Adrenal gland (tissue), 9 donors: ENCODE measurements at regions not wholly inside any gene's neighbourhood (a gene's known extent, or its start where the extent isn't known, plus 50 kb on each side); places are given as distances from the start of the nearest gene placed in this dataset.

Experiments used
- DNase-seq, 7 donors: peaks; one replicate each; pipeline ENCODE4 v3.0.0-alpha.2; 2019 to 2020
- H3K27ac ChIP-seq, 5 donors: fragments of 200-600 bp; sonication (generic) in 4 of 5; 1 replicate in 3 of 5; 2 replicates in 2 of 5; pipeline versions ENCODE4 v1.5.1 to v1.8.0; 2016 to 2020; ENCODE audit warnings: mild to moderate bottlenecking in 1 of 5
- H3K27me3 ChIP-seq: fragments of 200-600 bp; 2 replicates; pipeline ENCODE4 v1.8.0; 2021
- H3K36me3 ChIP-seq, 2 donors: fragments of 200-600 bp; replicated peaks in 1 of 2; 1 replicate in 1 of 2; 2 replicates in 1 of 2; pipeline versions ENCODE4 v1.5.1 to v1.8.0; 2018 to 2022
- H3K4me1 ChIP-seq, 2 donors: fragments of 200-600 bp; replicated peaks in 1 of 2; 1 replicate in 1 of 2; 2 replicates in 1 of 2; pipeline versions ENCODE4 v1.5.1 to v1.8.0; 2018 to 2021
- H3K4me3 ChIP-seq, 4 donors: fragments of 200-600 bp; sonication (generic) in 3 of 4; one replicate each; pipeline ENCODE4 v1.5.1; 2016 to 2018
- H3K9me3 ChIP-seq, 3 donors: fragments of 200-600 bp; sonication (generic) in 1 of 3; replicated peaks in 1 of 3; 1 replicate in 2 of 3; 2 replicates in 1 of 3; pipeline versions ENCODE4 v1.5.1 to v1.8.0; 2016 to 2021
- POLR2A ChIP-seq, 2 donors: fragments of 450-650 bp; IDR thresholded peaks; one replicate each; pipeline ENCODE4 v1.6.1; 2017; ENCODE audit warnings: antibody characterized with exemption in 2 of 2, mild to moderate bottlenecking in 2 of 2, moderate library complexity in 1 of 2
- WGBS, 4 donors: extraction: QIAGEN DNeasy Blood & Tissue Kit in 2 of 4; methylation state at CpG; one replicate each; pipeline versions ENCODE4 v1.1.5 to v1.1.7; 2013 to 2017; 5-methylcytosine and 5-hydroxymethylcytosine counted together
- intact Hi-C, 2 donors: fragments of 100-400 bp; cut with DNase I; formaldehyde crosslinking; loops; one replicate each; pipeline versions ENCODE4 v1.14.1 to v1.15.0; 2022 to 2023
- TF ChIP-seq, protein P1 (sequence below), 6 experiments: fragments of 450-650 bp in 4 of 6; fragments of 200-600 bp in 2 of 6; sonication (generic) in 1 of 6; IDR thresholded peaks; 1 replicate in 5 of 6; 2 replicates in 1 of 6; pipeline versions ENCODE4 v1.5.1 to v1.8.0; 2016 to 2021; ENCODE audit warnings: antibody characterized with exemption in 6 of 6, mild to moderate bottlenecking in 2 of 6, moderate library complexity in 1 of 6
- donor health status: healthy with polysubstance abuse.
- donor health status: Bipolar disorder and iron deficiency.
- donor health status: DM: yes; HTN: yes; CAD: no.
- donor health status: DM: no; HTN: no; CAD: no.
- donor health status: DM: no; HTN: no; CAD: no.

DNA sequence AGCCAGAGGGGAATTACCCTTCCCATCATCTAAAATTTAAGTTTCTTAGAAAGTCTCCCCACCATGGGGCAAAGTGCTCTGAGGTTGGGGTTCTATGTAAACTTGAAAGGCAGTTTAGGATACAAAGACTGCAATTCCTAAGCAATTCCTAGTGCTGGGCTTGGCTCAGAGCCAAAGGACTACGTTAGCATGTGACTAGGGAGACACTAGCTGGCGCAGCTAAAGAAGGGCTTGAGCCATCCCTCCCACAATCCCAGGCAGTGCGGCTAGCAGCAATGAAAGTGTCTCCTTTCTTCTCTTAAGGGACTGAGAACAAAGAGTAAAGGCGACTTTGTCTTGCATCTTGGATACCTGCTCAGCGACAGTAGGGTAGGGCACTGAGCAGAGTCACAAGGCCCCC lies 306.6 kb upstream of the FKBP1C start:
- 82 to 97% (median 84%) methylated on average over 5 of the region's 5 CpGs for WGBS, 4 donors
- Histone ChIP-seq H3K36me3 (no peaks in the 10 kb centered on the region), H3K9me3 (no peaks in the 10 kb centered on the region), H3K4me1 (no peaks in the 10 kb centered on the region), H3K27ac (no peak overlapping the region), H3K27me3 (no peaks in the 10 kb centered on the region), H3K4me3 (no peak overlapping the region)
- DNase-seq, result no peak
- intact Hi-C loops, result no loop called here
- TF ChIP-seq POLR2A (IDR thresholded peaks at IDR 0.05), result no peak
- TF ChIP-seq, protein P1, sequence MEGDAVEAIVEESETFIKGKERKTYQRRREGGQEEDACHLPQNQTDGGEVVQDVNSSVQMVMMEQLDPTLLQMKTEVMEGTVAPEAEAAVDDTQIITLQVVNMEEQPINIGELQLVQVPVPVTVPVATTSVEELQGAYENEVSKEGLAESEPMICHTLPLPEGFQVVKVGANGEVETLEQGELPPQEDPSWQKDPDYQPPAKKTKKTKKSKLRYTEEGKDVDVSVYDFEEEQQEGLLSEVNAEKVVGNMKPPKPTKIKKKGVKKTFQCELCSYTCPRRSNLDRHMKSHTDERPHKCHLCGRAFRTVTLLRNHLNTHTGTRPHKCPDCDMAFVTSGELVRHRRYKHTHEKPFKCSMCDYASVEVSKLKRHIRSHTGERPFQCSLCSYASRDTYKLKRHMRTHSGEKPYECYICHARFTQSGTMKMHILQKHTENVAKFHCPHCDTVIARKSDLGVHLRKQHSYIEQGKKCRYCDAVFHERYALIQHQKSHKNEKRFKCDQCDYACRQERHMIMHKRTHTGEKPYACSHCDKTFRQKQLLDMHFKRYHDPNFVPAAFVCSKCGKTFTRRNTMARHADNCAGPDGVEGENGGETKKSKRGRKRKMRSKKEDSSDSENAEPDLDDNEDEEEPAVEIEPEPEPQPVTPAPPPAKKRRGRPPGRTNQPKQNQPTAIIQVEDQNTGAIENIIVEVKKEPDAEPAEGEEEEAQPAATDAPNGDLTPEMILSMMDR (IDR thresholded peaks at IDR 0.05), result no peak

DNA sequence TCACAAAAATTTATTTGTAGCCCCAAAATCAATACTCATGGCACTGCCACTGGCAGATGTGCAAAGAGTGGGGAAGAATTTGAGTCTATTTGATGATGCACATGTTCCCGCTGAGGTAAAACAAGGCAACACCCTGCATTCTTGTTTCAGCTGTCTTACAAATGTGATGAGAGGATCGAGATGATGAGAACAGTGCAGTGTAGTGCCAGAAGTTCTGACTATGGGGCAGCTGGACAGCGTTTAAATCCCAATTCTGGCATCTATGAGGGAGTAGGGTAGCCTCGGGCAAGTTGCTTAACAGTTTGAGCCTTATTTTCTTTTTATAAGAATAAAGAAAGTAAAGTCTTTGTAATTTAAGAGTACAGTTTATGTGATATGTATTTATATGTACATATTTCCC lies 296.7 kb upstream of the FKBP1C start:
- no peaks in the 10 kb centered on the region for H3K36me3 ChIP-seq
- no peaks in the 10 kb centered on the region for H3K9me3 ChIP-seq
- no peaks in the 10 kb centered on the region for H3K4me1 ChIP-seq
- intact Hi-C loops, result no loop called here
- no peaks in the 10 kb centered on the region for H3K27me3 ChIP-seq
- H3K4me3 ChIP-seq, result no peak overlapping the region
- no peak for DNase-seq
- no peak overlapping the region for H3K27ac ChIP-seq
- TF ChIP-seq, protein P1 (IDR thresholded peaks at IDR 0.05), result no peak
- no peak for TF ChIP-seq POLR2A (IDR thresholded peaks at IDR 0.05)
- WGBS, 4 donors, result 60 to 71% (median 65%) methylated on average over 4 of the region's 4 CpGs

DNA sequence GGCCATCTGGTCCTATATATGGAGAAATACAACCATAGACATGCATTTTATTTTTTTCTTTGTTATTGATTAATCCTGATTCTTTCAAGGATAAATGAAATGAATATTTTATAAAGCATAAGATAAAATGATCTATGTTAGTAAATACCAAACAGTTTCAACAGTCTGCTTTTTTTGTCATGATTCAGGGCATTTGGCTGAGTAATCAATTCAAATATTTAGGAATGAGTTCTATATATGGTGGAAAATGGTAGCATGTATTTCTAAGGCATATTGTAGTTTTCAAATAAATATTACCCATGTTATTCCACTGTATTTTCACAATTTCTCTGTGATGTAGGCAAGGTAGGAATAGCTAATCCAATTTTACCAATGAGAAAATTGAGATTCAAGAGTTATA lies 287.5 kb upstream of the FKBP1C start:
- Histone ChIP-seq H3K4me1 (no peaks in the 10 kb centered on the region), H3K9me3 (no peaks in the 10 kb centered on the region), H3K36me3 (no peaks in the 10 kb centered on the region), H3K4me3 (no peak overlapping the region), H3K27ac (no peak overlapping the region), H3K27me3 (no peaks in the 10 kb centered on the region)
- TF ChIP-seq, protein P1 (IDR thresholded peaks at IDR 0.05), result no peak
- TF ChIP-seq POLR2A (IDR thresholded peaks at IDR 0.05), result no peak
- intact Hi-C loops, result no loop called here
- no peak for DNase-seq

DNA sequence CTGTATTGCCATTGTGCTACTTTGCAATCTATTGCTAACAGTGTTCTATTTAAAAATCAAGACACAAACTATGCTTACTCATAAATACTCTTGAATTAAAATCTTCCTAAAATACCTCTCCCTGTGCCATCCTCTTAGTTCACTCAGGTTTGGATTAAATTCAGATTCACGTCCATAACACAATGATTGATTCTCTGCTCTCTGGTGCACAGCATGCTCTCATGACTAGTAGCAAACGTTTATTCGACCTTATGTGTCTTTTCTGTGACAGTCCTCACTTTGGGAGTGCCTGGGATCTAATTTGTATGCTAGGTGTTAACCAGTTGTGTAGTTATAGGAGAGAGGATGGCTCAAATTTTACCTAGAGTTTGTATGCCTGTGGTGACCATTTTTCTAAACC lies 270.4 kb upstream of the FKBP1C start:
- intact Hi-C loops, result no loop called here
- H3K4me1 ChIP-seq, result no peaks in the 10 kb centered on the region
- TF ChIP-seq POLR2A (IDR thresholded peaks at IDR 0.05), result no peak
- TF ChIP-seq, protein P1 (IDR thresholded peaks at IDR 0.05), result no peak
- no peaks in the 10 kb centered on the region for H3K9me3 ChIP-seq
- H3K27me3 ChIP-seq, result no peaks in the 10 kb centered on the region
- no peak for DNase-seq
- H3K4me3 ChIP-seq, result no peak overlapping the region
- H3K27ac ChIP-seq, result no peak overlapping the region
- no peaks in the 10 kb centered on the region for H3K36me3 ChIP-seq
- WGBS, 4 donors, result 22 to 29% (median 26%) methylated on average over 3 of the region's 3 CpGs
